ENCODE measurements at regions not wholly inside any gene's neighbourhood (a gene's known extent, or its start where the extent isn't known, plus 50 kb on each side); places are given as distances from the start of the nearest gene placed in this dataset.
A peak's percentile ranks its signal among the peaks of the same experiment; 100 is the strongest.

DNA sequence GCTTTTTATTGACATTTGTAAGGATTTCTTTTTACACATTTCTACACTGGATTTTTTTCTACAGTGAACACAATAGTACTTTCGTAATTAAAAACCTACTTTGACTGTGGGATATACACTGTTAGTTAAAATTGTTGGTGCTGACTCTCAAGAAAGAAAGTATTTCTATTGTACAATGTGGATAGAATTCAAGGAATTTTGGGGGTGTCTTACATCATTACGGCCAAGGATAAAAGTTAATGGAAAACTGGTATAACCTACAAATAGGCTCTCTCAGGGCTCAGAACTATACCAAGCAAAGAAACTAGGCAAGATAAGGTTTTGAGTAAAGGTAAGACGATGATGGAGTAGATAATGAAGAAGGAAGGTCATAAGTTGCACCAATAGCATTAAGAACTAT lies 198.4 kb upstream of the PARD3B start:
- Histone ChIP-seq H3K27ac (ENCODE audit: insufficient read depth, low read length) (no peak overlapping the region), H3K4me3 (replicated peaks in 1 of 4; ENCODE audit: control extremely low read depth in 1 of 4, insufficient read depth in 1 of 4, low read depth in 3 of 4, low read length in 4 of 4) (no peak overlapping the region), H4K20me1 (ENCODE audit: control insufficient read depth, extremely low read depth, insufficient read depth, low read length) (no peaks in the 10 kb centered on the region), H3K27me3 (ENCODE audit: control insufficient read depth, insufficient read depth, low read length) (no peaks in the 10 kb centered on the region), H3K9me3 (ENCODE audit: control insufficient read depth, insufficient read depth, low read depth, low read length) (no peaks in the 10 kb centered on the region), H3K79me2 (ENCODE audit: control insufficient read depth, insufficient read depth, low read length) (no peaks in the 10 kb centered on the region), H3K9ac (ENCODE audit: insufficient read depth, low read length) (no peak overlapping the region), H3K4me1 (ENCODE audit: control insufficient read depth, extremely low read depth, insufficient read depth, low read length) (no peaks in the 10 kb centered on the region), H3K36me3 (ENCODE audit: control insufficient read depth, insufficient read depth, low read length) (no peaks in the 10 kb centered on the region), H2AFZ (ENCODE audit: low read length) (no peak overlapping the region), H3K4me2 (ENCODE audit: extremely low read depth, insufficient read depth, low read length) (no peak overlapping the region)
- TF ChIP-seq CTCF (conservative IDR thresholded peaks at IDR 0.05 in 1 of 2, IDR thresholded peaks at IDR 0.05 in 1 of 2; ENCODE audit: low read depth in 1 of 2, low read length in 2 of 2) (no peak), EZH2 (IDR thresholded peaks at IDR 0.05; ENCODE audit: low read length, missing control alignments) (no peak)
- no peak for DNase-seq (ENCODE audit: low read depth in 2 of 2)

GRCh38 chr2:204353823-204354222 lies 191.5 kb upstream of the PARD3B start:
- TF ChIP-seq CTCF (conservative IDR thresholded peaks at IDR 0.05 in 1 of 2, IDR thresholded peaks at IDR 0.05 in 1 of 2; ENCODE audit: low read depth in 1 of 2, low read length in 2 of 2) = no peak
- TF ChIP-seq EZH2 (IDR thresholded peaks at IDR 0.05; ENCODE audit: low read length, missing control alignments) = no peak
- H2AFZ ChIP-seq (ENCODE audit: low read length) = no peak overlapping the region
- no peaks in the 10 kb centered on the region for H3K79me2 ChIP-seq (ENCODE audit: control insufficient read depth, insufficient read depth, low read length)
- H3K9me3 ChIP-seq (ENCODE audit: control insufficient read depth, insufficient read depth, low read depth, low read length) = no peaks in the 10 kb centered on the region
- H3K36me3 ChIP-seq (ENCODE audit: control insufficient read depth, insufficient read depth, low read length) = no peaks in the 10 kb centered on the region
- H3K27me3 ChIP-seq (ENCODE audit: control insufficient read depth, insufficient read depth, low read length) = no peaks in the 10 kb centered on the region
- no peak overlapping the region for H3K4me2 ChIP-seq (ENCODE audit: extremely low read depth, insufficient read depth, low read length)
- H3K4me1 ChIP-seq (ENCODE audit: control insufficient read depth, extremely low read depth, insufficient read depth, low read length) = no peaks in the 10 kb centered on the region
- no peak overlapping the region for H3K4me3 ChIP-seq (replicated peaks in 1 of 4; ENCODE audit: control extremely low read depth in 1 of 4, insufficient read depth in 1 of 4, low read depth in 3 of 4, low read length in 4 of 4)
- H3K27ac ChIP-seq (ENCODE audit: insufficient read depth, low read length) = no peak overlapping the region
- peak; percentile 10 to 50 for DNase-seq (ENCODE audit: low read depth in 2 of 2)
- H3K9ac ChIP-seq (ENCODE audit: insufficient read depth, low read length) = no peak overlapping the region
- no peaks in the 10 kb centered on the region for H4K20me1 ChIP-seq (ENCODE audit: control insufficient read depth, extremely low read depth, insufficient read depth, low read length)

DNA sequence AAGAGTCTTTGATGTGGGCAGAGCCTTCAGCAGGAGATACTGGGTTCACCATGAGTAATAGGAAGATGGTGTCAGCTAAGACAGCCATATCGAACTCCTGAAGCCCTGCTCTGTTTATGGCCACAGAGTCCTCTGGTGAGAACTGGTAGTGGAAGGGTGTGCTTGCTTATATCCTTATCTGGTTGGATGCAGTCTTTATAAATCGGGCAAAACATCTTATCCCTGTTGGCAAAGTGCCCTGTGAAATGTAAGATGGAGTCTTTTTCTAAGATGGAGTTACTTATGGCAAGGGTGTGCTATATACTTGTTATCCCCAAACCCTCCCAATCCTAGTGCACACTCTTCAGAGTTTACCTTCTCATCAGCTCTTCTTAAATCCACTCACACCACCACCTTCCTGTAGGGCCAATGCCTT lies 190.8 kb upstream of the PARD3B start:
- no peak overlapping the region for H2AFZ ChIP-seq (ENCODE audit: low read length)
- no peak for DNase-seq (ENCODE audit: low read depth in 2 of 2)
- no peak overlapping the region for H3K4me2 ChIP-seq (ENCODE audit: extremely low read depth, insufficient read depth, low read length)
- no peaks in the 10 kb centered on the region for H4K20me1 ChIP-seq (ENCODE audit: control insufficient read depth, extremely low read depth, insufficient read depth, low read length)
- no peaks in the 10 kb centered on the region for H3K79me2 ChIP-seq (ENCODE audit: control insufficient read depth, insufficient read depth, low read length)
- H3K36me3 ChIP-seq (ENCODE audit: control insufficient read depth, insufficient read depth, low read length) = no peaks in the 10 kb centered on the region
- no peak overlapping the region for H3K4me3 ChIP-seq (replicated peaks in 1 of 4; ENCODE audit: control extremely low read depth in 1 of 4, insufficient read depth in 1 of 4, low read depth in 3 of 4, low read length in 4 of 4)
- no peak for TF ChIP-seq CTCF (conservative IDR thresholded peaks at IDR 0.05 in 1 of 2, IDR thresholded peaks at IDR 0.05 in 1 of 2; ENCODE audit: low read depth in 1 of 2, low read length in 2 of 2)
- TF ChIP-seq EZH2 (IDR thresholded peaks at IDR 0.05; ENCODE audit: low read length, missing control alignments) = no peak
- H3K9ac ChIP-seq (ENCODE audit: insufficient read depth, low read length) = no peak overlapping the region
- H3K9me3 ChIP-seq (ENCODE audit: control insufficient read depth, insufficient read depth, low read depth, low read length) = no peaks in the 10 kb centered on the region
- no peaks in the 10 kb centered on the region for H3K4me1 ChIP-seq (ENCODE audit: control insufficient read depth, extremely low read depth, insufficient read depth, low read length)
- no peak overlapping the region for H3K27ac ChIP-seq (ENCODE audit: insufficient read depth, low read length)
- no peaks in the 10 kb centered on the region for H3K27me3 ChIP-seq (ENCODE audit: control insufficient read depth, insufficient read depth, low read length)
